Upper lobe of right lung (tissue), 1 donor: ENCODE measurements at regions not wholly inside any gene's neighbourhood (a gene's known extent, or its start where the extent isn't known, plus 50 kb on each side); places are given as distances from the start of the nearest gene placed in this dataset.
"Not testable (repeated sequence)": the region's sequence is repeated elsewhere in the genome, so short reads cannot be mapped to it uniquely, and the experiment has no call there.

ENCODE experiments used
- ATAC-seq: fragments of 200-7000 bp; cut with Tn5 transposase; one replicate; pipeline ENCODE4 v1.9.1; 2020; ENCODE audit warnings: mild to moderate bottlenecking, moderate library complexity
- DNase-seq: peaks from one replicate; pipeline ENCODE4 v3.0.0-alpha.2; 2020
- H3K27ac ChIP-seq: fragments of 200-600 bp; one replicate; pipeline ENCODE4 v1.8.0; 2022
- H3K27me3 ChIP-seq: fragments of 200-600 bp; one replicate; pipeline ENCODE4 v1.8.0; 2022; ENCODE audit warnings: mild to moderate bottlenecking
- H3K36me3 ChIP-seq: fragments of 200-600 bp; one replicate; pipeline ENCODE4 v1.8.0; 2022
- H3K4me1 ChIP-seq: fragments of 200-600 bp; one replicate; pipeline ENCODE4 v1.8.0; 2022
- H3K4me3 ChIP-seq: fragments of 200-600 bp; one replicate; pipeline ENCODE4 v1.8.0; 2022; ENCODE audit warnings: mild to moderate bottlenecking
- H3K9me3 ChIP-seq: fragments of 200-600 bp; one replicate; pipeline ENCODE4 v1.8.0; 2022
- intact Hi-C: fragments of 100-400 bp; cut with DNase I; formaldehyde crosslinking; loops from one replicate; pipeline ENCODE4 v1.11.0; 2022
- TF ChIP-seq, protein P1 (sequence below): fragments of 200-600 bp; IDR thresholded peaks from one replicate; pipeline ENCODE4 v1.8.0; 2022; ENCODE audit warnings: antibody characterized with exemption
- donor health status: DM: no; HTN: yes; CAD: no; lungs with severe emphysema.

DNA sequence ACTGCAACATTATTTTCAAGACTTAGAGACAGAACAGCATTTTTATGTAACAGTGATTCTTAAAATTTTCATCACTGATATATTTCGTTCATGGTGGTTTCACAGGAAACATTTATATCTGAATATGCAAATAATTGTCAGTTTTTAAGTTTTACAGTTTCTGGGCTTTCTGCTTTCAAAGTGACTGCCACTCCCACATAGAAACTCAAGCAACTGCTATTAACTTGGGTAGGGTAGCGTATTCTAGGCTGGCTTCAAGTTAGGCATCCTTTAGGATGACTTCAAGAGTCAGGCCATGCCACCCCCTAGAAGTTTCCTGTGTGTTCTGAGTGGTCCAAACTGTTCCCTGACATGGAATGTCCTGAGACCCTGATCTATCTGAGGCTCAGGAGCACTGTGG lies 123.6 kb upstream of the TSPAN8 start:
- intact Hi-C loops = no loop called here
- TF ChIP-seq, protein P1, sequence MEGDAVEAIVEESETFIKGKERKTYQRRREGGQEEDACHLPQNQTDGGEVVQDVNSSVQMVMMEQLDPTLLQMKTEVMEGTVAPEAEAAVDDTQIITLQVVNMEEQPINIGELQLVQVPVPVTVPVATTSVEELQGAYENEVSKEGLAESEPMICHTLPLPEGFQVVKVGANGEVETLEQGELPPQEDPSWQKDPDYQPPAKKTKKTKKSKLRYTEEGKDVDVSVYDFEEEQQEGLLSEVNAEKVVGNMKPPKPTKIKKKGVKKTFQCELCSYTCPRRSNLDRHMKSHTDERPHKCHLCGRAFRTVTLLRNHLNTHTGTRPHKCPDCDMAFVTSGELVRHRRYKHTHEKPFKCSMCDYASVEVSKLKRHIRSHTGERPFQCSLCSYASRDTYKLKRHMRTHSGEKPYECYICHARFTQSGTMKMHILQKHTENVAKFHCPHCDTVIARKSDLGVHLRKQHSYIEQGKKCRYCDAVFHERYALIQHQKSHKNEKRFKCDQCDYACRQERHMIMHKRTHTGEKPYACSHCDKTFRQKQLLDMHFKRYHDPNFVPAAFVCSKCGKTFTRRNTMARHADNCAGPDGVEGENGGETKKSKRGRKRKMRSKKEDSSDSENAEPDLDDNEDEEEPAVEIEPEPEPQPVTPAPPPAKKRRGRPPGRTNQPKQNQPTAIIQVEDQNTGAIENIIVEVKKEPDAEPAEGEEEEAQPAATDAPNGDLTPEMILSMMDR = no peak
- no peaks in the 10 kb centered on the region for H3K9me3 ChIP-seq
- ATAC-seq (no peak), DNase-seq (no peak)
- no peaks in the 10 kb centered on the region for H3K36me3 ChIP-seq
- H3K4me3 ChIP-seq = no peak overlapping the region
- H3K27me3 ChIP-seq = no peaks in the 10 kb centered on the region
- no peaks in the 10 kb centered on the region for H3K4me1 ChIP-seq
- no peak overlapping the region for H3K27ac ChIP-seq

DNA sequence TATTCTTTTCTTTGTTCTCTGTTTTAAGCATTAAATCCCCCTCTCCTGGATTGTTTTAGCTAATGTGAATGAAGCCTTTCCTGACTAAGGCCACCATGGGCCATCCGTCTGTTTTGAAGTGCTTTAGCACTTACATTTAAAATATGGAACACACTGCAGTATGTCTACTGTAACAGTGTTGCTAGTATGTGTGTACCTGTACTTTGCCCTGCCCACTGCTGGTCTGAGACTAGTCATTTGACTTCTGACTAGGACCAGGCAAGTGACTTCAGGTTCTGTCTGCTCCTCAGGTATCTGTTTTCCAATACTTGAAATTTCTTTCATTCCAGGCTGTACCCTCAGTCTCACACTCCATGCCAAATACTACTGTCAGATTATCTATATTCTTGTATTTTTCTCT lies 120.1 kb upstream of the TSPAN8 start:
- H3K4me1 ChIP-seq = no peaks in the 10 kb centered on the region
- intact Hi-C loops = no loop called here

DNA sequence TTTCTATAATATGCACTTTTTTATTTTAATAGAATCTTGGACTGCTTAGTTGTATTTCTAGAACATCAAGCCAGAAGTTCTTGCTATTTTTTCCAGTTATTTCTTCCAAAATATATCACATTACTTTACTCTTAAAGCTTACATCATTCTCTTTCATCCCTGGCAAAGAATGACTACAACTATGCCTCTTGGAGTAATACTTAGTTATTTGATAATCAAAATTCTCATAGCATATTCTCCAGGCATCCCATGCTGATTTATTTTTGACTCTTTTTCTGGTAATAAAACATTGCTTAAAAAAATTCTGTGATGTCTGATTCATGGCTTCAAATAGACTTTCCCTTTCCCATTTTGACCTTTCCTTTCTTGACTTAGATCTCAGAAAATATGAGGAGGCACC lies 118.7 kb upstream of the TSPAN8 start:
- Histone ChIP-seq H3K4me3 (no peak overlapping the region), H3K27me3 (no peaks in the 10 kb centered on the region), H3K27ac (no peak overlapping the region), H3K36me3 (no peaks in the 10 kb centered on the region), H3K9me3 (no peaks in the 10 kb centered on the region), H3K4me1 (no peaks in the 10 kb centered on the region)
- TF ChIP-seq, protein P1 = no peak
- DNase-seq (no peak), ATAC-seq (no peak)
- intact Hi-C loops = no loop called here

More for the DNA sequence above, 120.1 kb upstream of the TSPAN8 start:
- no peak for ATAC-seq
- TF ChIP-seq, protein P1 = no peak
- H3K27ac ChIP-seq = no peak overlapping the region
- DNase-seq = no peak
- no peaks in the 10 kb centered on the region for H3K9me3 ChIP-seq
- no peaks in the 10 kb centered on the region for H3K27me3 ChIP-seq
- H3K4me3 ChIP-seq = no peak overlapping the region
- no peaks in the 10 kb centered on the region for H3K36me3 ChIP-seq

DNA sequence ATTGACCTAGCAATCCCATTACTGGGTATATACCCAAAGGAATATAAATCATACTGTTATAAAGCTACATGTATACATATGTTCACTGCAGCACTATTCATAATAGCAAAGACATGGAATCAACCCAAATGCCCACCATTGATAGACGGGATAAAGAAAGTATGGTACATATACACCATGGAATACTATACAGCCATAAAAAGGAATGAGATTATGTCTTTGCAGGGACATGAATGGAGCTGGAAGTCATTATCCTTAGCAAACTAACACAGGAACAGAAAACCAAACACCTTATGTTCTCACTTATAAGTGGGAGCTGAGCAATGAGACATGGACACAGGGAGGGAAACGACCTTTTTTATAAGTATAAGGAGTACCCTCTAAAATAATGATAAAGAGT lies 113.0 kb upstream of the TSPAN8 start:
- H3K4me3 ChIP-seq, intact Hi-C loops, H3K27me3 ChIP-seq, ATAC-seq, DNase-seq, H3K27ac ChIP-seq, H3K36me3 ChIP-seq, H3K9me3 ChIP-seq, H3K4me1 ChIP-seq: not testable (repeated sequence)

DNA sequence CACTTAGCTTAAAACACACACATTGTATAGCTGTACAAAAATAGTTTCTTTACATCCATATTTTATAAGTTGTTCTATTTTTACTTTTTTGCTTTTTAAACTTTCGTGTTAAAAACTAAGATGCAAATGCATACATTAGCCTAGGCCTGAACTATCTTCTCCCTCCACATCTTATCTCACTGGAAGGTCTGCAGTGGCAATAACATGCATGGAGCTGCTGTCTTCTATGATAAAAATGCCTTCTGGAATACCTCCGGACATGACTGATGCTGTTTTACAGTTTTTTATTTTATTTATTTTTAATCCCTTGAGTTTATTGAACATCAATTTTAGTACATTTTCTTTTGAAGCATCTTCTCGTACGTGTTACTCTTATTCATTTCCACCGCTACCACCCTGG lies 112.3 kb upstream of the TSPAN8 start:
- no peaks in the 10 kb centered on the region for H3K4me1 ChIP-seq
- H3K4me3 ChIP-seq = no peak overlapping the region
- no peaks in the 10 kb centered on the region for H3K27me3 ChIP-seq
- no peak for ATAC-seq
- intact Hi-C loops = no loop called here
- no peaks in the 10 kb centered on the region for H3K9me3 ChIP-seq
- H3K36me3 ChIP-seq = no peaks in the 10 kb centered on the region
- TF ChIP-seq, protein P1 = no peak
- no peak for DNase-seq
- no peak overlapping the region for H3K27ac ChIP-seq

DNA sequence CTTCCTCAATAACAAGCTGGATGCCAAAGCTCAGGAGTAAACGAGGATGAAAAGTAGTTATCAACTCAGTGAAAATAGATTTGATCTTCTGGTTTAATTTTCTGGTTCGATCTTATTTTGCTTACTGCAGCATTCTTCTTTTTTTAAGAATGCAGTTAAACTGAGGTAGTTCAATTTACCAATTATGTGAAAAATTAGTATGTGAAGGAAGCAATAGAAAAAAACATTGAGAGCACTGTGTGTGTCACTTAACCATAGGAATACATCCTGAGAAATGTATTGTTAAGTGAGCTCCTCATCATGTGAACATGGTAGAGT lies 111.4 kb upstream of the TSPAN8 start:
- DNase-seq (no peak), ATAC-seq (no peak)
- Histone ChIP-seq H3K27me3 (no peaks in the 10 kb centered on the region), H3K27ac (no peak overlapping the region), H3K9me3 (no peaks in the 10 kb centered on the region), H3K4me3 (no peak overlapping the region), H3K36me3 (no peaks in the 10 kb centered on the region), H3K4me1 (no peaks in the 10 kb centered on the region)
- TF ChIP-seq, protein P1 = no peak
- intact Hi-C loops = no loop called here
